CD4-positive, alpha-beta T cell treated with Interleukin-6 for 4 hours (primary cell): ENCODE measurements at regions not wholly inside any gene's neighbourhood (a gene's known extent, or its start where the extent isn't known, plus 50 kb on each side); places are given as distances from the start of the nearest gene placed in this dataset.

Experiments used
- DNase-seq: peaks from one replicate; pipeline ENCODE4 v3.0.0-alpha.2; 2020; ENCODE audit warnings: mixed read lengths

DNA sequence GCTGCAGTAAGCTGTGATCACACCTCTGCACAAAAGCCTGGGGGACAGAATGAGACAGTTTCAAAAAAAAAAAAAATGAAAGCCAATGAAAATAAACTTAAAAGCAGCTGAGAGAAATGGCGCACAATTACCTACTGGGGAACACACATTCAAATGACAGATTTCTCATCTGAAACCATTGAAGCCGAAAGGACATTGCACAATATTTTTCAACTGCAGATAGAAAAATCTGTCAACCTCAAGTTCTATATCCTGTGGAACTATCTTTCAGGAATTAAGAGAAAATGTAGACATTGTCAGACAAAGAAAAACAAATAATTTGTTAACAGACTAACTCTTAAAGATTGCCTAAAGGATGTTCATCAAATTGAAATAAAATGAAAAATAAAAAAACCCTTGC, 442.8 kb downstream of the MATN1 start:
- no peak for DNase-seq

DNA sequence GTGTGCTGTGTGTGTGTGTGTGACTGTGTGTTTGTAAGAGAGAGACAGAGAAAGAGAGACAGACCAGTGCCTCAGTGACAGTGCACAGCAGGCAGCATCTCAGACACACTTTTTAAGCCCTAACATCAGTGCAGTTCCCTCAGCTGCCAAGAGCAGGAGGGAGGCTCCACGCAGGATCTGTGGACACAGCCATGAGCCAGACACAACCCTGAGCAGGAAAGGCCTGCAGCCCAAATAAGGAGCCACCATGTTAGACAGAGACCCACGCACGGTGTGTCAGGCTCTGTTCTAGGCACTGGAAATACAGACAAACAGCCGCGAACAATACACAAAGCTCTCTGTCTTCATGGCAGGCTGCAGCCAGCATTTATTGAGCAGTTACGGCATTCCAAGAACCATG, 445.5 kb downstream of the MATN1 start:
- DNase-seq, result no peak

GRCh38 chr1:30277415-30277814, 446.0 kb downstream of the MATN1 start:
- DNase-seq, result no peak

- no peak for DNase-seq
These were observed 447.2 kb downstream of the MATN1 start for GRCh38 chr1:30275926-30276764.

- DNase-seq, result no peak
These were observed 448.3 kb downstream of the MATN1 start for GRCh38 chr1:30274976-30275621.

DNA sequence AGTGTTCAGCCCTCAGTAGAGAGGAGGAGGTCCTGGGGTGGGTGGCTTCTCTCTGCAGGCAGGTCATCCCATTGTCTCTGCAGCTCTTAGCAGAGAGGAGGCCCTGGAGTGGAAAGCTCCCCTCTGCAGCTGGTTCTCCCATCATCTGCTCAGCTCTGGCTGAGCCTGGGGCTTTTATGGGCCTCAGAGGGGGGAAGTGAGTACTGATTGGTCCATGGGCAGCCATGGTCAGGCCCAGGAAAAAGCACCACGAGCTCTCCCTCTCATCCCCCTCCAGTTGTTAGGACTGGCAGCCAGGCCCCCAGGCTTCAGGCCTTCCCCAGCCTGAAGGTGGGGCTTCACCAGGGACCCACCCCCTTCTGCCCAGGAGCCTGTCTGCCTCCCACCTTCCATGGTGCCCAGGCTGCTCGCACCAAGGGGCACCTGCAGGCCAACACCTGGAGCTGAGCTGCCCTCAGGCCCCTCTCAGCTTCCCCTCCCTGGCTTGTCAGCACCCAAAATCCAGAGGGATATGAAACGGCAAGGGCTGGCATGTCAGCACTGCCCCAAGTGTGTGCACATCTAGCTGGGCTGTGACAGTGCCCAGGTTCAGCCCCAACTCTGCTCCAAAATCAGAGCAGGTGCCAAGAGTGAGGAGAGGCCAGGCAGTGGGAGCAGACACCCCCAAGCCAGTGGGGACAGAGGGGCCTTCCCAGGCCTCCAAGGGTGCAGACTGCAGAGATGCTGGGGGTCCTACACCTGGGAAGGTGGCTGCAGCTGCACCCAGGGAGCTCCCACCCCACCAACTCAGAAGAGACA, 449.0 kb downstream of the MATN1 start:
- no peak for DNase-seq

DNA sequence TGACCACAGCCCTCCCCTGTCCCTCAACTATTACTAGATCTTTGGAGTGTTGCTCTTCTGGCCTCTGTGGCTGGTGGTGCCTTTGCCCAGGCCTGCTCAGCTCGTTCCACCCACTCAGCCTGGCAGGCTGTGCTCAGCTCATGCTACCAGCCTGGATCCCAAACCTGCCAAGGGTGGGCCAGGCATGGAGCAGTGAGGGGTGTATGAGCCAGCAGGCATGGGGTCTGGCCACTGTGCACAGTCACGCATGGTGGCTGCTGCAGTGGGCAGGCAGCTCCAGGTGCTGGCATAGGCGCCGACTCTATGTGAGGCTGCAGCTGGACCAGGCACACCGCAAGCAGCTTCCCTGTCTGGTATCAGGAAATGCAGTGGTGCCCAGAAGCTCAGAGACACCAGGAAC, 449.9 kb downstream of the MATN1 start:
- DNase-seq, result no peak

DNA sequence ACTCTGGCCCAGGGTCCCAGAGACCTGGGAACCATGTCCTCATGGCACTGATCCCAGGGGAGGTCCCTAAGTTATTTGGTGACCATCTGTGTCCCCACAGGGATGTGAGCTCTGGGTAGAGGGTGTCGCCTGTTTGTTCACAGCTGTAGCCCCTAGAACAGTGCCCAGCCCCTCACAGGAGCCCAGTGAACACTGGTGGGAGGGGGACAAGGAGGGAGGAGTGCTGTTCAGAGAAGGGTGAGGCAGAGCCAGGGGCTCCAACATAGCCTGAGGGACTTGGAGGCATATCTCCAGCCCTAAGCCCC, 450.4 kb downstream of the MATN1 start:
- DNase-seq, result no peak

DNA sequence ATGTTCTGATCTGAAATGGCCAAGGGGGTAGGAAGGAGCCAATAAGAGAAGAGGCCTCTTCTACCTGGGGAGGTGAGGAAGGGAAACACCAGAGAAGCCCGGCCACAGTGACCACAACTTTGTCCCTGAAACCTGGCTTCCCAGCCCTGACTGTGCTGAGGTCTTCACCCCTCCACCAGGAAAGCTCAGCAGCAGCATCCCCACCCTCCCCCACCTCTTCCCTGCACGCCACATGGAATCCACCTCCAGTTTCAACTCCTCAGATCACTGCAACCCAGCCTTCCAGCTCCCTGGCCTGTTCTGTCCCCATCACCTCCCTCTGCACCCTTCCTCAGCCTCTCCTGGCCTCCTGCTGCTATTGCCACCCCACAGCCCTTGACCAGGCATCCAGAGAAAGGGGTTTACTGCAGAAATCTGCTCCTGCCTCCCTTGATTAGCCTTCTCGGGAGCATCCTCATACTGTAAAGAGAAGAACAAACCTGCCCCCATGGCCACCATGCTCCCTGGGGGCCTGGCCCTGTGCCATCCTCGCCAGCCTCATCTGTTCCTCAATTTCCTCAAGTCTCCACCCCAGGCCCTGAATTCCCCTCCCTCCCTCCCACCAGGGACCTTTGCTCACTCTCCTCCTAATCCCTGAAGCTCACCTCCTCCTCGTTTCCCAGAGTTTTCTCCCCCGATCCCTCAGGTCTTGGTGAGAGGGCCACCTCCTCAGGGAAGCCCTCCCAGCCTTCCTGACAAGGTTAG, 450.9 kb downstream of the MATN1 start:
- no peak for DNase-seq

DNA sequence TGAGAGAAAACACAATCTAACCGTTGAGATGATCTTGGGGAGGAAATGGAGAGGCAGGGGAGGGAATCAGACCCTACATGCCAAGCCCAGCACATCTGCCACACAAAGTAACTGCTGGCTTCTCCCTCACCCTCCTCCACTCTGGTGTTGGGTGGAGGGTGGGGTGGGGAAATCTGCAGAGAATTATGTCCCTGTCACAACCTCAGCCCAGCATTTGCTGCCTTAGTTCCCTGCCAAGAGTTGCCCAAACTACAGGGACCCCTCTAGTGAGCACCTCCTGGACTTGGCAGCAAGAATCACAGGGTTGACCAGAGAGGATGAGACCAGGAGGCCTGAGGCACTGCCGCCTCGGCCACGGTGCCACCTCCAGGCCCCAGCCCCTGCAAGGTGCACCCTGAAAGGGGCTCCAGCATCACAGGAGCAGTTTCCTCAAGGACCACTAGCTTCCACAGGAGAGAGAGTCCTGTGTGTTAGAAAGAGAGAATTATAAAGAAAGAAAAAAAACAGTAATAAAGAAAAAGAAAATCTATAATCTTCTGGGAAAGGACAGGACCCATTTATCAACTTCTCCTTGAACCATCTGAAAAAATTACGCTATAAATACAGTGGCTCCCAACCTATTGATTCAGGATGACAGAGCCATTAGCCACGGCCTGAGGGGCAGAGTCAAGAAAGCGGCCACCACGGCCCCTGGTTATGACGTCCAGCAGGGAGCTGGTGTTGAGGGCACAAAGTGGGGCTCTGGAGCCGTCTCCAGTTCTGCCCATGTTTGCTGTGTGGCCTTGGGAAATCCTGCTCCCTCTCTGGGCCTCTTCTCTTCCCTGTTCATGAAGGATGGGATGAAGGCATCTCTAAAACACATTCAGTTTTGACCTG, 451.7 kb downstream of the MATN1 start:
- no peak for DNase-seq

- DNase-seq, result no peak
These were observed 452.9 kb downstream of the MATN1 start for GRCh38 chr1:30270461-30270860.

GRCh38 chr1:30268923-30269666, 454.3 kb downstream of the MATN1 start:
- no peak for DNase-seq

- DNase-seq, result no peak
These were observed 455.5 kb downstream of the MATN1 start for GRCh38 chr1:30267856-30268255.

DNA sequence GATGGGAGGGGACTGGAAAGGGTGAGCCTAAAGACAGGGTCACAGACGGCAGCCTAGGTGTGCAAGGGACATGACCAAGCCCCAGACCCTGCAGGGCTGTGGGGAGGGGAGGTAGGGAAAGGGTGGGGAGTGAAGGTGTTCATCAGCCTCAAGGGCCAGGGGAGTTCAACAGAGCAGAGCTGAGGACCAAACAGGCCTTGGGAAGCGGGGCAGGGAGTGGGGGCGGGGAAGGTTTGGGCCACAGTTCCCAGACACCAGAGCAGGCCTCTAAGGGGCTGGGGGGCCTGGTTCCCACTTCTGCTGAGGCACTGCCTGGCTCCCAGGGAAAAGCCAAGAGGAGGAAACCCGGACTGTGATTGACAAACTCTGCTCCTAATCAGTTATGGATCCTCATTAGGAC, 456.3 kb downstream of the MATN1 start:
- no peak for DNase-seq

- DNase-seq, result no peak
These were observed 458.0 kb downstream of the MATN1 start for GRCh38 chr1:30265127-30266070.

DNA sequence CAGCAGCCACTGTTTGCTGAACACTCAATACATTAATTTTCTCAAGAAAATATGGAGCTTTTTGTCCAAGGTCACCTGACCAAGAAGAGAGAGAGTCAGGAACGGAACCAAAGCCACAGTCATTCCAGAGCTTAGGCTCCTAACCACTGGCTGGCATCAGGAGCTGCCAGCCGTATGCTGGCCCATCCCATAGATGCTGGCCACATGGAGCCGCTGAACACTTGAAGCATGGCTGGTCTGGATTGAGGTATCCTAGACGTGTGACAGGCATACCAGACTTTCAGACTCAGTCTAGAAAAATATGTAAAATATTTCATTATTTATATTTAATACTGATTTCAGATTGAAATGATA, 458.7 kb downstream of the MATN1 start:
- no peak for DNase-seq

- no peak for DNase-seq
These were observed 459.3 kb downstream of the MATN1 start for GRCh38 chr1:30263888-30264671.

- no peak for DNase-seq
These were observed 460.0 kb downstream of the MATN1 start for GRCh38 chr1:30263405-30263804.

GRCh38 chr1:30262158-30262557, 461.2 kb downstream of the MATN1 start:
- DNase-seq, result no peak
